ENCODE measurements at regions not wholly inside any gene's neighbourhood (a gene's known extent, or its start where the extent isn't known, plus 50 kb on each side); places are given as distances from the start of the nearest gene placed in this dataset.

- TF ChIP-seq ZBTB33 (IDR thresholded peaks at IDR 0.05; ENCODE audit: borderline replicate concordance, low read depth): no peak
- TF ChIP-seq YY1 (IDR thresholded peaks at IDR 0.05; ENCODE audit: low read depth): no peak
- TF ChIP-seq FOSL2 (IDR thresholded peaks at IDR 0.05; ENCODE audit: borderline replicate concordance, low read depth): no peak
- no peak for TF ChIP-seq IRF3 (IDR thresholded peaks at IDR 0.05; ENCODE audit: low read depth, low read length)
- TF ChIP-seq TEAD4 (IDR thresholded peaks at IDR 0.05; ENCODE audit: borderline replicate concordance, insufficient read depth): no peak
- TF ChIP-seq USF2 (IDR thresholded peaks at IDR 0.05; ENCODE audit: borderline replicate concordance, low read depth, low read length): no peak
- no peak for TF ChIP-seq FOXM1 (IDR thresholded peaks at IDR 0.05; ENCODE audit: low read depth)
Measured at GRCh38 chrX:137119049-137119448, 85.3 kb upstream of the GPR101 start (continued).

- Histone ChIP-seq H4K20me1 (ENCODE audit: insufficient read depth) (no peaks in the 10 kb centered on the region), H2AFZ (ENCODE audit: low read depth) (no peak overlapping the region), H3K9me3 (no peaks in the 10 kb centered on the region), H3F3A (replicated peaks; ENCODE audit: insufficient read depth) (no peaks in the 10 kb centered on the region), H3K9me2 (no peaks in the 10 kb centered on the region), H3K4me1 (ENCODE audit: control insufficient read depth in 1 of 2, insufficient read depth in 2 of 2, low read depth in 1 of 2, low read length in 1 of 2) (no peaks in the 10 kb centered on the region), H3K27me3 (ENCODE audit: insufficient read depth) (no peaks in the 10 kb centered on the region), H3K4me3 (ENCODE audit: low read depth in 2 of 2, low read length in 1 of 2) (no peak overlapping the region), H3K79me2 (ENCODE audit: insufficient read depth) (no peaks in the 10 kb centered on the region), H3K36me3 (replicated peaks in 1 of 2; ENCODE audit: control insufficient read depth in 1 of 2, insufficient read depth in 2 of 2, low read length in 1 of 2) (no peaks in the 10 kb centered on the region), H3K27ac (ENCODE audit: low read depth in 2 of 2, low read length in 1 of 2) (no peak overlapping the region), H3K9ac (no peak overlapping the region), H3K4me2 (no peak overlapping the region)
- DNase-seq: no peak
- 0% methylated on average over 1 of the region's 1 CpG for WGBS (ENCODE audit: low lambda C conversion rate)
- TF ChIP-seq SMC3 (IDR thresholded peaks at IDR 0.05; ENCODE audit: low read depth, low read length) (no peak), CHD2 (IDR thresholded peaks at IDR 0.05; ENCODE audit: low read length, partially characterized antibody) (no peak), MEF2A (IDR thresholded peaks at IDR 0.05; ENCODE audit: borderline replicate concordance, low read depth) (no peak), TCF12 (IDR thresholded peaks at IDR 0.05) (no peak)
- ChIA-PET POLR2A (no interaction called here), CTCF (no interaction called here)
Measured at GRCh38 chrX:137118536-137118935, 84.7 kb upstream of the GPR101 start.

GRCh38 chrX:137118136-137118535 lies 84.3 kb upstream of the GPR101 start:
- H3K9me3 ChIP-seq: no peaks in the 10 kb centered on the region
- H4K20me1 ChIP-seq (ENCODE audit: insufficient read depth): no peaks in the 10 kb centered on the region
- no peaks in the 10 kb centered on the region for H3F3A ChIP-seq (replicated peaks; ENCODE audit: insufficient read depth)
- no peak overlapping the region for H3K9ac ChIP-seq
- WGBS (ENCODE audit: low lambda C conversion rate): 0% methylated on average over 2 of the region's 2 CpGs
- no peaks in the 10 kb centered on the region for H3K27me3 ChIP-seq (ENCODE audit: insufficient read depth)
- H2AFZ ChIP-seq (ENCODE audit: low read depth): no peak overlapping the region
- DNase-seq: no peak
- no peaks in the 10 kb centered on the region for H3K4me1 ChIP-seq (ENCODE audit: control insufficient read depth in 1 of 2, insufficient read depth in 2 of 2, low read depth in 1 of 2, low read length in 1 of 2)
- CTCF ChIA-PET: no interaction called here
- POLR2A ChIA-PET: no interaction called here
- no peaks in the 10 kb centered on the region for H3K9me2 ChIP-seq
- H3K79me2 ChIP-seq (ENCODE audit: insufficient read depth): no peaks in the 10 kb centered on the region
- no peaks in the 10 kb centered on the region for H3K36me3 ChIP-seq (replicated peaks in 1 of 2; ENCODE audit: control insufficient read depth in 1 of 2, insufficient read depth in 2 of 2, low read length in 1 of 2)
- no peak overlapping the region for H3K4me2 ChIP-seq
- H3K4me3 ChIP-seq (ENCODE audit: low read depth in 2 of 2, low read length in 1 of 2): no peak overlapping the region
- H3K27ac ChIP-seq (ENCODE audit: low read depth in 2 of 2, low read length in 1 of 2): no peak overlapping the region
- TF ChIP-seq ZBTB33 (IDR thresholded peaks at IDR 0.05; ENCODE audit: borderline replicate concordance, low read depth) (no peak), EP300 (IDR thresholded peaks at IDR 0.05; ENCODE audit: borderline replicate concordance in 1 of 2, low read depth in 1 of 2, low read length in 1 of 2) (no peak), PBX3 (IDR thresholded peaks at IDR 0.05) (no peak), NFIC (IDR thresholded peaks at IDR 0.05; ENCODE audit: borderline replicate concordance) (no peak), POLR2AphosphoS5 (IDR thresholded peaks at IDR 0.05; ENCODE audit: low read depth, low read length) (no peak), NRF1 (IDR thresholded peaks at IDR 0.05; ENCODE audit: low read depth, low read length) (no peak)

Measured in SK-N-SH (cell line).